ENCODE measurements at regions not wholly inside any gene's neighbourhood (a gene's known extent, or its start where the extent isn't known, plus 50 kb on each side); places are given as distances from the start of the nearest gene placed in this dataset.

DNA sequence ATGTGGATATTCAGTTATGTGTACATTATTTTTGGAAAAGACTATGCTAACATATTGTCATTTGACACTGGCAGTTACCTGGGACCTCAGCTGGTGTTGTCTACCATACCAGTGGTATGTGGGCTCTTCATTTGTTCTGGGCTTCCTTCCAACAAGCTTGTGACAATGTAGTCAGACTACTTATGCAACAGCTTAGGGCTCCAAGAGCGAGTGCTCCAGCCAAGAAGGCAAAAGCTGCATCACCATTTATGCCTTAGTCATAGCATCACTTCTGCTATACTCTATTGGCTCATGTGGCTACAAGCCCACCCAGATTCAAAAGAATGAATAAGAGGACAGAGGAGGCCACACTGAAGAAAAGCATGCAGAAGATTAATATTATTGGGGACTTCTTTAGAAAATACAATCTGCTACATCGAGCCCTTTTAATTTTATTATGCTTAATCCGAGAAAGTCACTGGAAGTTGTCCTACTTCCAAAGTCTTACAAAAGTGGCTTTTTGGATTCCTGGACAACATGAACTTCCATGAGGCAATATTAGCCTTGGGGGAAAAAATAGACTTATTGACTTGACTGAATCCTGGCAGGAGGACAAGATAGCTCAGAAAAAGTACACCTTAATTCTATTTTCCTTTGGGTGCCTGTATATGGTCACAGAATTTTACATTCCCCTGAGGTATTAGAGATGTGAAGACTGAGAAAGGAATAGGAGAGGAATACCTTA is 529.4 kb upstream of the HTR2A start:
- Mint-ChIP-seq H3K4me1 (no peaks in the 10 kb centered on the region), H3K9me3 (no peaks in the 10 kb centered on the region), H3K36me3 (ENCODE audit: low read depth) (no peaks in the 10 kb centered on the region), H3K4me3 (no peak overlapping the region), H3K27ac (no peak overlapping the region), H3K27me3 (no peaks in the 10 kb centered on the region)
- intact Hi-C loops (cut with micrococcal nuclease), result no loop called here
- no peak for DNase-seq

DNA sequence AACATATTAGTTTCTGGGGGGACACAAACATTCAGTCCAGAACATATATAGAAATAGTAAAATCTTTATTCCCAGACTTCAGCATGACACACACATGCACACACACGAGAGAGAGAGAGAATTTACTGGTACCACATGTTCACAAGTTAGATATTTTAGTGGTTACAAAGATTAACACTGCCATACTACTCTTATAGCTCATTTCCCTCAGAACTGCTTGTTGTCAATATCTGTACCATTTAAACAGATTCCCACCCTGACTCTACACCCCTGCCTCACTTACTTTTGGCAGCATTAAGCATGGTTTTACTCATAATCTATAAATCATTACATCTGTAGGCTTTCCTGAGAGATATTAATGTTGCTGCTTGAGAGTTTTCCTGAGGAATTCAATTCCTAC is 524.7 kb upstream of the HTR2A start:
- no peak overlapping the region for H3K27ac Mint-ChIP-seq
- no peaks in the 10 kb centered on the region for H3K4me1 Mint-ChIP-seq
- H3K27me3 Mint-ChIP-seq, result no peaks in the 10 kb centered on the region
- DNase-seq, result no peak
- intact Hi-C loops (cut with micrococcal nuclease), result no loop called here
- H3K36me3 Mint-ChIP-seq (ENCODE audit: low read depth), result no peaks in the 10 kb centered on the region
- no peaks in the 10 kb centered on the region for H3K9me3 Mint-ChIP-seq
- no peak overlapping the region for H3K4me3 Mint-ChIP-seq

DNA sequence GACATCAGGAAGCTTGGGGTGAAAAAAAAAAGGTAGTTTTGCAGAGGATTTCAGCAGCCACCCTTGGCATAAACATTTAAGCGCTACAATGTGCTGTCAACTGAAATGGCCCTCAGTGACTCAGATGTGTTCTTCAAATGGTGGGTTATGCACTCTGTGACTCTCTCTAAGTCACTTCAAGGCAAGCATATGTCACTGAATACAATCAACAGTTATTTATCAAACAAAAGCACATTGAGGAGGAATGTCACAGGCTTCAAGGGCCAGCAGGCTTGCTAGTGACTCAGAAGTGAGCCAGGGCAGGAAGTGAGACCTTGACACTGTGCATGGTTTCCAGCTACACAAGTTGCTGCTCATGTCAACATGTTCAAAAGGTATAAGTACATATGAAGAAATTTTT is 523.7 kb upstream of the HTR2A start:
- Mint-ChIP-seq H3K4me1 (no peaks in the 10 kb centered on the region), H3K27ac (no peak overlapping the region), H3K27me3 (no peaks in the 10 kb centered on the region), H3K36me3 (ENCODE audit: low read depth) (no peaks in the 10 kb centered on the region), H3K9me3 (no peaks in the 10 kb centered on the region), H3K4me3 (no peak overlapping the region)
- DNase-seq, result no peak
- intact Hi-C loops (cut with micrococcal nuclease), result no loop called here

DNA sequence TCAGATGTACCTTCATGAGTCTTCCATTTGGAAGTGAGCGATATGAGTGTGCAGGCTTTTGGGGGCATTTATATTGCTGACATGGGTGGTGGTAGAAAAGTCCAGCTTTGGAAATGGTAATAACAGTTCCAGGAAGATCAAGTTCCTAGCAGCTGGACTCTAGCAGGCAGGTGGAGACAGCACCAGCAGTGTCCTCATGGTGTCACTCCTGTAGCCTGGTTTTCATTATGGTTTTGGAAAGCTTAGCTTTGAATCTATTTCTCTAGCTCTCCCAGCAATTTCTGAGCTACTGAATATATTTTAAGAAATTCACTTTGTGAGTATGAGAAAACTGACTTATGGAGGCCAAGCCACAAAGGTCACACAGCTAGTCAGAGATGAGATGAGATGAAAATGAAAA is 523.2 kb upstream of the HTR2A start:
- no peak overlapping the region for H3K27ac Mint-ChIP-seq
- no peaks in the 10 kb centered on the region for H3K4me1 Mint-ChIP-seq
- no peak overlapping the region for H3K4me3 Mint-ChIP-seq
- no peaks in the 10 kb centered on the region for H3K27me3 Mint-ChIP-seq
- DNase-seq, result no peak
- no peaks in the 10 kb centered on the region for H3K9me3 Mint-ChIP-seq
- intact Hi-C loops (cut with micrococcal nuclease), result no loop called here
- no peaks in the 10 kb centered on the region for H3K36me3 Mint-ChIP-seq (ENCODE audit: low read depth)

DNA sequence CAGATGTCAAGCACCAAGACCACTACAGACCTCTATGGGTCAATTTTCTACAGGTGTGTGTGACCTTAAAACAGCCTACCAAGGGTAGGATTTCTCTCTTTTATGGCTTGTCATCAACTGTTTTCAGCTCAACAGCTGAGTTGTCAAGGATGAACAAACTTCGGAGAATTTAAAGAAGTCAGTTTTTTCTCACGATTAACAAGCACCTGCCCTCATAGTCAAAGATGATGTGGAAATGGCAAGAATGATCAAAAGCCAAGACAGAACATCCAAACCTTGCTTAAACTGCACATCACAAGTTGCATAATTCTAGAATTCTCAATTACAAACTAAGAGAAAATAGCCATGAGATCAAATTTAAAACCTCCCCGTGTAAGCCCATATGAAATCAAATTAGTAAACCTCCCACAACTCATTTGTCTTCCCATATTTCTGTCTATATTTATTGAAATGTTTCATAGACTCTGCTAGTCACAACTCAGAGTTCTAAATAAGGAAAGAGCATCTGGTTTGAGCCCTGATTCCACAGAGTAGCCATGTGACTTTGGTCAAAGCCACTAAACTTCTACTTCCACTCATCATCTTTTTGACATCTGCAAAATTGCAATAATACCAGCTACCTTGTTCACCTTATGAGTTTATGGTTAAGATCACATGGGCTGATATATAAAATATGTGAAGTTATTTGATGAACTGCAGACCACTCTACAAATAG is 521.5 kb upstream of the HTR2A start:
- Mint-ChIP-seq H3K36me3 (ENCODE audit: low read depth) (no peaks in the 10 kb centered on the region), H3K27me3 (no peaks in the 10 kb centered on the region), H3K4me1 (no peaks in the 10 kb centered on the region), H3K4me3 (no peak overlapping the region), H3K27ac (no peak overlapping the region), H3K9me3 (no peaks in the 10 kb centered on the region)
- DNase-seq, result no peak
- intact Hi-C loops (cut with micrococcal nuclease), result no loop called here

DNA sequence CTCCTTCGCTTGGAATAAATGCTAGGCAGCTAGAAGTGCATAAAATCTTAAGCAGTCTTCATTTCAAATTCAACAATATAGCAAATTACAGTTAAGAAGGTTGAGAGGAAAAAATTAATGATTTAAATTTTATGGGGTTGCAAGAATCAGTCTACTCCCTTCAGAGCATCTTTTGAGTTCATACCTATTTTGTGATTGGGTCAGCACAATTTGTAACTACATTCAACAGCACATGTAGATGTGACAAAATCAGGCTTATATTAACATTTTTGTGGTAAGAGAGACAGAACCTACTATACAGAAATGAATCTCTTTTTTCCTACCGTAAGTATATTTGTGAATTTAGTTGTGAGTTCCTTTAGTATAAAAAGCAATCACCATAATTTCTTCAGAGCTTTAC is 520.6 kb upstream of the HTR2A start:
- Mint-ChIP-seq H3K4me1 (no peaks in the 10 kb centered on the region), H3K27me3 (no peaks in the 10 kb centered on the region), H3K36me3 (ENCODE audit: low read depth) (no peaks in the 10 kb centered on the region), H3K4me3 (no peak overlapping the region), H3K27ac (no peak overlapping the region), H3K9me3 (no peaks in the 10 kb centered on the region)
- DNase-seq, result no peak
- intact Hi-C loops (cut with micrococcal nuclease), result no loop called here

DNA sequence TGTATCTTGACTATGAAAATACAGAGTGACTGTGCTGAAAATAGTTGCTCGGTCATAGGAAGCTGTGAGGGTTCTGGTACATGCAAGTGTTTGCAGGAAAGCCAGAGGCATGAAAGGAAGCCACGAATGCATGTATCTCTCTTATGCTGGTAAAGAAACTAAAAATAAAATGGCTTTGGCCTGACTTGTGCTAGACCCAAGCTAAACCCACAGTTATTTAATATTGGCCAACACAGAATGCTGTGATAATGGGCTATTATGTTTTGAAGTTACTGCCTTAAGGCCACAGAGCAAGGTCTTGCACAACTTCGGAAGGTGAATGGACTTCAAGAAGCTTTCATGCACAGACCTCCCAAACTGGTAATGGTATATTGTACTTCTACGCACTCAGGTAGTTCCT is 518.2 kb upstream of the HTR2A start:
- Mint-ChIP-seq H3K27ac (no peak overlapping the region), H3K4me1 (no peaks in the 10 kb centered on the region), H3K9me3 (no peaks in the 10 kb centered on the region), H3K4me3 (no peak overlapping the region), H3K27me3 (no peaks in the 10 kb centered on the region), H3K36me3 (ENCODE audit: low read depth) (no peaks in the 10 kb centered on the region)
- no peak for DNase-seq
- intact Hi-C loops (cut with micrococcal nuclease), result no loop called here

DNA sequence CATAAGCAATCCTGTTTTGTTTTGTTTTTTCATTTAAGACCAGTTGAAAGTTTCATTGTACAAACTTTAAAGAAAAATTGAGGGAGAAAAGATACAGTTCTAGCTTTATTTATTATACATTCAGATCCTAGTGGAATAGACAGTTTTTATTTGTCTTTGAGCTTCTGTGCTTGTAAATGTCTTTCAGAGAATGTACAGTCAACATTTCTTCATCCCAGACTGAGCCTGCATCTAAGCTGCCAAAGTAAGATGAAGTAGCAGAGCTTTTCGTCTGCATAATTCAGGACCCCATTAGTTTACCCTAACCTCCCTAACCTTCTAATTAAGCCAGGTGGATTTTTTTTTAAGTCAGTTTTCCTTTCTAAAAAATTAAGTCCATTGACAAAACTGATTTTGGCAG is 516.7 kb upstream of the HTR2A start:
- Mint-ChIP-seq H3K9me3 (no peaks in the 10 kb centered on the region), H3K27me3 (no peaks in the 10 kb centered on the region), H3K4me3 (no peak overlapping the region), H3K27ac (no peak overlapping the region), H3K4me1 (no peaks in the 10 kb centered on the region), H3K36me3 (ENCODE audit: low read depth) (no peaks in the 10 kb centered on the region)
- intact Hi-C loops (cut with micrococcal nuclease), result no loop called here
- no peak for DNase-seq

DNA sequence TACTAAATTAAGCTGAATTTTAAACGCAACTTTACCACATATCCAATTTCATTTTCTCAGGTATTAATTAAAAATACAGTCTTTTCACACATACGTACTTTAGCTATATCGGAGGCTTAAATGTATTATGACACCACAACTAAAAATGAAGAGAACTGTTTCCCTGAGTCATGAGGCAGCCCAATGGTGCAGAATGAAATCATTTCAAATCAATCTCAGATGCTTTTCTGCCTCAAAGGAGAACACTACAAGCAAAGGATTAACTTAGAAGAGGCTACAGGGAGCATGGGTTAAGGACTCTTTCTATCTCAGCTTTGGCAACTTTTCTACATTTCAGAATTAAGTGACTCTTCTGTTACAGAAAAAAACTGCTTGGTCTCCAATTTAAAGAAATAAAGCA is 516.3 kb upstream of the HTR2A start:
- Mint-ChIP-seq H3K27me3 (no peaks in the 10 kb centered on the region), H3K4me3 (no peak overlapping the region), H3K9me3 (no peaks in the 10 kb centered on the region), H3K27ac (no peak overlapping the region), H3K36me3 (ENCODE audit: low read depth) (no peaks in the 10 kb centered on the region), H3K4me1 (no peaks in the 10 kb centered on the region)
- intact Hi-C loops (cut with micrococcal nuclease), result no loop called here
- DNase-seq, result no peak

DNA sequence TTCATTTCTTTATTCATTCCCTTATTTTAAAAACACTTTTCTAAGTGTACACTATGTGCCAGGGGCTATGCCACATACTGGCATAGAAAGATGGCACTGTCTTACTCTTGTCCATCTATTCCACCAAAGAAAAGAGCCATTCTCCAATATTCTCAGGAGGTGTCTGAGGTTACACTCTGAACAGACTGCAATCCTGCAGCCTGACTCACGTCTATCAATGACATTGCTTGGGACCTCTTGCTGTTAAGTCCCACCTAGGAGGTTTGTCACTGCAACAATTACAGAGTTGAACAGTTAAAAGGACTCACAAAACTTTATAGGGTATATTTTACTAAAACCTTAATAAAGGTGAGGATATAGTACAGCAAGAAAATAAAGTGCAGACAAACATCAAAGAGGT is 512.9 kb upstream of the HTR2A start:
- H3K4me3 Mint-ChIP-seq, result no peak overlapping the region
- no peaks in the 10 kb centered on the region for H3K9me3 Mint-ChIP-seq
- intact Hi-C loops (cut with micrococcal nuclease), result no loop called here
- no peaks in the 10 kb centered on the region for H3K36me3 Mint-ChIP-seq (ENCODE audit: low read depth)
- H3K4me1 Mint-ChIP-seq, result no peaks in the 10 kb centered on the region
- H3K27me3 Mint-ChIP-seq, result no peaks in the 10 kb centered on the region
- H3K27ac Mint-ChIP-seq, result no peak overlapping the region
- no peak for DNase-seq

DNA sequence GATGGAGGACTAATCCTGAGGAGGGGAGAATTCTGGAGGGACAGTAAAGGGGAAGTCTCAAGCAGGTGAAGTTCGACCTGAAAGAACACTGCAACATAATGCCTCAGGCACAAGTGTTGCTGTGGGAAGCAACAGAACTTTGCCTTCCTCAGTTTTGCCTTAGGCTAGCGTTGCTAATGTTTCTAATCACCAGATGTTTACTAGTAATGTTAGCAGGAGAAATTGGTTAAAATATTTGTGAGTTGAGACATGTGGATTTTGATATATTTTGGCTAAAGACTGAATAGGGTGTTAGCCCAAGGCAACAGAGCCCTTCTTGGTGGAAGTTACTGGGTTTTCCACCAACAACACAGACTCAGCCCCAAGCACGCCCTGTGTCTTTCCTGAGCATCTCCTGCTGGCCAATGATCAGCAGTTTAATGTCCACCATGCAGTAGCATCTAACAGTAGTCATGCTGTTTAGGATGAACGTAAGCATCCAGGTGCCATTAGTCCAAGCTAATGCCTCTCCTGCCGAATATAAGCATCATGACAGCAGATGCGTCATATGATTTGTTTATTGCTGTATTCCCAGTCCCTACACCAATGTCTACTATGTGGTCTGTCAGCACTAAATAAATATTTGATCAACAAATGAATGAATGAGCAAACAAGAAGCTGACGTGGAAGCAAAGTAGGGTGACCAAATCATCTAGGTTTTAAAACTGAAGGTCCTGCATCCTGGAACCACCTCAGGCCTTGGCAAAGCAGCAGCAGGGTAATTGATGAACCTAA is 511.9 kb upstream of the HTR2A start:
- DNase-seq, result no peak
- H3K27ac Mint-ChIP-seq, result no peak overlapping the region
- H3K9me3 Mint-ChIP-seq, result no peaks in the 10 kb centered on the region
- H3K27me3 Mint-ChIP-seq, result no peaks in the 10 kb centered on the region
- H3K4me3 Mint-ChIP-seq, result no peak overlapping the region
- intact Hi-C loops (cut with micrococcal nuclease), result no loop called here
- no peaks in the 10 kb centered on the region for H3K4me1 Mint-ChIP-seq
- H3K36me3 Mint-ChIP-seq (ENCODE audit: low read depth), result no peaks in the 10 kb centered on the region

DNA sequence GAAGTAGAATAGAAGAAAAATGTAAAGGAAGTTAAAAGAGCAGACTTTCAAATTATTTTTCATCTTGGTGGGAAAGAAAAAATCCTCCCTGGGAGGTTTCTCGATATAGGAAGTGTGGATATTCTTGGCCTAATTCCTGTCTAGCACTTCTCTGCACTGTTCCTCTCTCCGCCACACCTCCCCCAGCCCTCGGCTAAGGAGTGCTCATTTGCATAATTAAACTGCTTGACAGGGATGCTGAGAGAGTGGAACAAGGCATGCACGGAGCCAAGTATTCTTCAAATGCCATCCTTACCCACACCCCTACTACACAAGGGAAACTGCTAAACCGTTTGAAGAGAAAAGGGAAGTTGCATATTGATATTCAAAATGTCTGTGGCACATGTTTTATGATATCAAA is 511.0 kb upstream of the HTR2A start:
- H3K27me3 Mint-ChIP-seq, result no peaks in the 10 kb centered on the region
- H3K36me3 Mint-ChIP-seq (ENCODE audit: low read depth), result no peaks in the 10 kb centered on the region
- no peaks in the 10 kb centered on the region for H3K9me3 Mint-ChIP-seq
- no peak overlapping the region for H3K4me3 Mint-ChIP-seq
- no peak for DNase-seq
- no peaks in the 10 kb centered on the region for H3K4me1 Mint-ChIP-seq
- intact Hi-C loops (cut with micrococcal nuclease), result no loop called here
- H3K27ac Mint-ChIP-seq, result no peak overlapping the region

DNA sequence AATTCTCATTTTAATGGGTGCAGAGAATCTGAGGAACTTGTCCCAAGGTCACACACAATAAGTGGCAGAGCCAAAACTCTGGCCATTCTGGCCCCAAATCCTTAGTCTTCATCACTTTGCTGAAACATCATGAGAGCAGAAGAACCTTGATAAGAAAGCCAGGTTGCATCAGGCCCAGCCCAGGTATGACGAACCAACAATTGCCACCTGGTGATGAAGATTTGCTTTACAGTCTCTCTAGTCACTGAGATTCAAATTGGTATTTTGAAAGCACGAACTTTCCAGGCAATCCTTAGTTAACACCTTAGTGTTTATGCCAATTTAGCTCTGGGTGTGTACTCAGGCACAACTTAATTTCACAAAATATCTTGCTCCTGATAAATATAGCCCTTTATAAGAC is 502.7 kb upstream of the HTR2A start:
- H3K27me3 Mint-ChIP-seq, result no peaks in the 10 kb centered on the region
- no peak for DNase-seq
- no peaks in the 10 kb centered on the region for H3K4me1 Mint-ChIP-seq
- no peak overlapping the region for H3K27ac Mint-ChIP-seq
- no peaks in the 10 kb centered on the region for H3K9me3 Mint-ChIP-seq
- intact Hi-C loops (cut with micrococcal nuclease), result no loop called here
- no peaks in the 10 kb centered on the region for H3K36me3 Mint-ChIP-seq (ENCODE audit: low read depth)
- no peak overlapping the region for H3K4me3 Mint-ChIP-seq

DNA sequence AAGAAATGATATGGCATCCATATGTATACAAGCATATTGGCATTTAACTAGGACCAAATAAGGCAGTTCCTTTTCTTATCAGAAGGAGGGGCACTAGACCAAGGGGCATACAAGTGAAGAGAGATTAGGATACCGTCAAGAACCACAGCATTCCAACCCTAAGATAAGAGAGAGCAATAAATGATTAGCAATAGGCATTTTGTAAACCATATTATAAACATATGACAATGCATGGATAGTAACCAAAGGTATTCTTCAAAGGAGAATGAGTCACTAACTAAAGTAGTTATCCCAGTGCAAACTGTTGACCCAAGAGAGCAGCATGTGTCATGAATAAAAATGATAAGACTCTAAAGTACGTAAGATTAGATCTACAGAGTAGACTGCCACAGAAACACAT is 500.9 kb upstream of the HTR2A start:
- H3K4me3 Mint-ChIP-seq, result no peak overlapping the region
- H3K36me3 Mint-ChIP-seq (ENCODE audit: low read depth), result no peaks in the 10 kb centered on the region
- intact Hi-C loops (cut with micrococcal nuclease), result no loop called here
- no peak overlapping the region for H3K27ac Mint-ChIP-seq
- no peaks in the 10 kb centered on the region for H3K4me1 Mint-ChIP-seq
- no peaks in the 10 kb centered on the region for H3K9me3 Mint-ChIP-seq
- H3K27me3 Mint-ChIP-seq, result no peaks in the 10 kb centered on the region
- no peak for DNase-seq

Measured in activated CD4-positive, alpha-beta T cell treated with anti-CD3 and anti-CD28 coated beads, Interleukin-2, amount 10 ng/mL, durations not matched to agents 24 days and 14 days (primary cell).